Adrenal gland (tissue), 5 donors: ENCODE measurements at regions not wholly inside any gene's neighbourhood (a gene's known extent, or its start where the extent isn't known, plus 50 kb on each side); places are given as distances from the start of the nearest gene placed in this dataset.

Experiments used
- CTCF ChIP-seq, 6 experiments: fragments of 450-650 bp in 4 of 6; fragments of 200-600 bp in 2 of 6; sonication (generic) in 1 of 6; IDR thresholded peaks; 1 replicate in 5 of 6; 2 replicates in 1 of 6; pipeline versions ENCODE4 v1.5.1 to v1.8.0; 2016 to 2021; ENCODE audit warnings: antibody characterized with exemption in 6 of 6, mild to moderate bottlenecking in 2 of 6, moderate library complexity in 1 of 6
- POLR2A ChIP-seq, 2 donors: fragments of 450-650 bp; IDR thresholded peaks; one replicate each; pipeline ENCODE4 v1.6.1; 2017; ENCODE audit warnings: antibody characterized with exemption in 2 of 2, mild to moderate bottlenecking in 2 of 2, moderate library complexity in 1 of 2
- donor health status: DM: no; HTN: no; CAD: no.

DNA sequence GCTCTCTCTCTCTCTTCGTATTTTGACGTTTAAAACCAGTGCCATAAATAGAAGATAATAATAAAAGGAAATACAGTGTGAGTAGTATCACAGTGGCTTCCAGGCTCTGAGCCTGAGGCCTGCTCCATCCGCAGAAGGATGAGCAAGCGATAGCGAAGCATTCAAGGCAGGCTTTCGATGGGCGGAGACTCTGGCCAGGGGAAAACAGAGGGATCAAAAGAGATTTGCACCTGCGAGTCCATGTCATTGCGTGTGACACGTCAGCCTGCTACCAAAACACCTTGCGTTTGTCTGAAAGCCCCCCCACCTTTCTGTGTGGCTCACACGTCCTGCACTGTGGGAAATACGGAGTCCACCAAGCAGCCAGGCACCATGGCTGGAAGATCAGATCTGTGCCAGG lies 377.3 kb upstream of the SULF2 start:
- TF ChIP-seq CTCF (IDR thresholded peaks at IDR 0.05) (no peak), POLR2A (IDR thresholded peaks at IDR 0.05) (no peak)
